ENCODE measurements at regions not wholly inside any gene's neighbourhood (a gene's known extent, or its start where the extent isn't known, plus 50 kb on each side); places are given as distances from the start of the nearest gene placed in this dataset.

- TF ChIP-seq, protein P1, sequence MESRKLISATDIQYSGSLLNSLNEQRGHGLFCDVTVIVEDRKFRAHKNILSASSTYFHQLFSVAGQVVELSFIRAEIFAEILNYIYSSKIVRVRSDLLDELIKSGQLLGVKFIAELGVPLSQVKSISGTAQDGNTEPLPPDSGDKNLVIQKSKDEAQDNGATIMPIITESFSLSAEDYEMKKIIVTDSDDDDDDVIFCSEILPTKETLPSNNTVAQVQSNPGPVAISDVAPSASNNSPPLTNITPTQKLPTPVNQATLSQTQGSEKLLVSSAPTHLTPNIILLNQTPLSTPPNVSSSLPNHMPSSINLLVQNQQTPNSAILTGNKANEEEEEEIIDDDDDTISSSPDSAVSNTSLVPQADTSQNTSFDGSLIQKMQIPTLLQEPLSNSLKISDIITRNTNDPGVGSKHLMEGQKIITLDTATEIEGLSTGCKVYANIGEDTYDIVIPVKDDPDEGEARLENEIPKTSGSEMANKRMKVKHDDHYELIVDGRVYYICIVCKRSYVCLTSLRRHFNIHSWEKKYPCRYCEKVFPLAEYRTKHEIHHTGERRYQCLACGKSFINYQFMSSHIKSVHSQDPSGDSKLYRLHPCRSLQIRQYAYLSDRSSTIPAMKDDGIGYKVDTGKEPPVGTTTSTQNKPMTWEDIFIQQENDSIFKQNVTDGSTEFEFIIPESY (CRISPR knock-in tag; IDR thresholded peaks at IDR 0.05) = no peak
- TF ChIP-seq GTF2B (IDR thresholded peaks at IDR 0.05; ENCODE audit: extremely low read depth, insufficient read length) (no peak), L3MBTL2 (IDR thresholded peaks at IDR 0.05) (no peak)
- TF ChIP-seq, protein P2, sequence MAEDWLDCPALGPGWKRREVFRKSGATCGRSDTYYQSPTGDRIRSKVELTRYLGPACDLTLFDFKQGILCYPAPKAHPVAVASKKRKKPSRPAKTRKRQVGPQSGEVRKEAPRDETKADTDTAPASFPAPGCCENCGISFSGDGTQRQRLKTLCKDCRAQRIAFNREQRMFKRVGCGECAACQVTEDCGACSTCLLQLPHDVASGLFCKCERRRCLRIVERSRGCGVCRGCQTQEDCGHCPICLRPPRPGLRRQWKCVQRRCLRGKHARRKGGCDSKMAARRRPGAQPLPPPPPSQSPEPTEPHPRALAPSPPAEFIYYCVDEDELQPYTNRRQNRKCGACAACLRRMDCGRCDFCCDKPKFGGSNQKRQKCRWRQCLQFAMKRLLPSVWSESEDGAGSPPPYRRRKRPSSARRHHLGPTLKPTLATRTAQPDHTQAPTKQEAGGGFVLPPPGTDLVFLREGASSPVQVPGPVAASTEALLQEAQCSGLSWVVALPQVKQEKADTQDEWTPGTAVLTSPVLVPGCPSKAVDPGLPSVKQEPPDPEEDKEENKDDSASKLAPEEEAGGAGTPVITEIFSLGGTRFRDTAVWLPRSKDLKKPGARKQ (CRISPR knock-in tag; IDR thresholded peaks at IDR 0.05) = no peak
- H3K9me3 ChIP-seq (replicated peaks; ENCODE audit: control insufficient read depth, insufficient read depth, low read depth, low read length) = no peaks in the 10 kb centered on the region
- BruUV-seq (replicated peaks) = no TSS peak
- no peaks in the 10 kb centered on the region for H3K4me1 ChIP-seq (replicated peaks in 1 of 2; ENCODE audit: control insufficient read depth in 2 of 2, insufficient read depth in 2 of 2, low read length in 2 of 2)
- intact Hi-C loops (cut with micrococcal nuclease) = no loop called here
- FAIRE-seq = no peak
- H3K27me3 ChIP-seq (ENCODE audit: control insufficient read depth in 2 of 2, insufficient read depth in 2 of 2, low read length in 2 of 2) = no peaks in the 10 kb centered on the region
- WGBS (ENCODE audit: insufficient coverage, low coverage, missing lambda C conversion rate) = 5% methylated on average over 2 of the region's 2 CpGs
- no peaks in the 10 kb centered on the region for H3K9me1 ChIP-seq (ENCODE audit: control insufficient read depth, insufficient read depth, low read length)
- no peak overlapping the region for H3K9ac ChIP-seq (ENCODE audit: insufficient read depth in 1 of 2, low read depth in 2 of 2, low read length in 2 of 2)
- ChIA-PET POLR2A (no interaction called here), CTCF (ENCODE audit: low intra/inter-chr PET ratio) (no interaction called here)
- no peak for DNase-seq (ENCODE audit: extremely low read depth in 1 of 4, low spot score in 3 of 4)
- in situ Hi-C loops (cut with MboI) = no loop called here
- H3K4me2 ChIP-seq (ENCODE audit: insufficient read depth, low read length) = no peak overlapping the region
- no peaks in the 10 kb centered on the region for H4K20me1 ChIP-seq (replicated peaks; ENCODE audit: control insufficient read depth, insufficient read depth, low read length)
- ATAC-seq = no peak
- no peak overlapping the region for H2AFZ ChIP-seq (ENCODE audit: low read depth, low read length)
- H3K36me3 ChIP-seq (ENCODE audit: control insufficient read depth, insufficient read depth, low read length) = no peaks in the 10 kb centered on the region
- no peaks in the 10 kb centered on the region for H3K79me2 ChIP-seq (ENCODE audit: control insufficient read depth, insufficient read depth, low read length)
- H3K27ac ChIP-seq (ENCODE audit: extremely low read depth, low read depth, low read length) = no peak overlapping the region
- no peak overlapping the region for H3K4me3 ChIP-seq
These were observed 99.5 kb downstream of the PRDM9 start for GRCh38 chr5:23606927-23607326.
